ENCODE measurements at regions not wholly inside any gene's neighbourhood (a gene's known extent, or its start where the extent isn't known, plus 50 kb on each side); places are given as distances from the start of the nearest gene placed in this dataset.
"Not testable (repeated sequence)": the region's sequence is repeated elsewhere in the genome, so short reads cannot be mapped to it uniquely, and the experiment has no call there.

DNA sequence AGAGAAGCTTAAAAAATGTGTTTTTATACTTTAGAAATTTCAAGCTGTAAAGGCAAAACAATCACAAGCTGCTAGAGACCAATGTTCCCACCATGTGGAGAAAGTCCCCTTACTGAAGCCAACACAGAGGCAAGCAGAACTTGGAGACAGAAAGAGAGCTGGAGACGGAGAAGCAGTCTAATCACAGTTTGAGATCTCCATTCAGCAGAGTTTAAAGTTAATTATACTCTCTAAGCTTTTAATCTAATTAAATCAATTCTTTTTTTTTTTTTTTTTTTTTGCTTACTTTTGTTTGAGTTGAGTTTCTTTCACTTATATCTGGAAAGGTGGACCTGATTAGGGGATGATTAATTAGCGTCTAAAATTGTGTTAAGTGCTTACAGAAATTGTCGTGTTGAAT, 1534.3 kb downstream of the MAT2B start:
- no peak overlapping the region for H3K4me3 Mint-ChIP-seq
- no peaks in the 10 kb centered on the region for H3K4me1 Mint-ChIP-seq
- peaks cover 1 to 17% (median 11%) of the 10 kb centered on the region in 6 donors for H3K9me3 Mint-ChIP-seq
- no peak for DNase-seq
- H3K36me3 Mint-ChIP-seq = no peaks in the 10 kb centered on the region
- H3K27ac Mint-ChIP-seq = no peak overlapping the region
- peaks cover 0 to 1% (median 0%) of the 10 kb centered on the region in 3 donors for H3K27me3 Mint-ChIP-seq (ENCODE audit: low read depth in 3 of 3)

DNA sequence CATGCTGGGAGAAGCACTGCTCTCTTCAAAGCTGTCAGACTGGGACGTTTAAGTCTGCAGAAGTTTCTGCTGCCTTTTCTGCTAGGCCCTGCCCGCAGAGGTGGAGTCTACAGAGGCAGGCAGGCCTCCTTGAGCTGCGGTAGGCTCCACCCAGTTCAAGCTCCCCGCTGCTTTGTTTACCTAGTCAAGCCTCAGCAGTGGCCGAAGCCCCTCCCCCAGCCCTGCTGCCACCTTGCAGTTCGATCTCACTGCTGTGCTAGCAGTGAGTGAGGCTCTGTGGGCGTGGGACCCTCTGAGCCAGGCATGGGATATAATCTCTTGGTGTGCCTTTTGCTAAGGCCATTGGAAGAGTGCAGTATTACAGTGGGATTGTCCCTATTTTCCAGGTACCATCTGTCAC, 1540.5 kb downstream of the MAT2B start:
- H3K27me3 Mint-ChIP-seq (ENCODE audit: low read depth in 3 of 3); H3K36me3 Mint-ChIP-seq; DNase-seq; H3K4me3 Mint-ChIP-seq; H3K4me1 Mint-ChIP-seq; H3K27ac Mint-ChIP-seq: not testable (repeated sequence)
- H3K9me3 Mint-ChIP-seq = peaks cover 0 to 36% (median 13%) of the 10 kb centered on the region in 6 donors

DNA sequence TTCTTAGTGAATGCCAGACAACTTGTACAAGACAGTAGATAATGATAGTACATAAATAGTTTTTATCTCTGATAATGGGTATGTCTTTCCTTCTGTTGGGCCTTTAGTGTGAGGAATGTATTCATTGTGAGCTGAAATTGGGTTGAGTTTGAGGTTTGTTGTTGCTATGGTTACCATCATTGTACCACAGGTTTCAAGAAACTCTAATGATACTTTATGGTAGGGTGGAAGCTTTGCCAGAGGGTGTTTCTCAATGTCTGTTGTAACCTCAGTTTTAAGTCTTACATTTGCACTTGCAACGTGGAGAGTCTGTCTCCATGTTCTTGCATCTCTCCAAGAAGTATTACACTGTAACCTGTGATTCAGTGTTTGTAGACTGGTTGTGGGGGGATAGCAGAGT, 1550.1 kb downstream of the MAT2B start:
- Mint-ChIP-seq H3K36me3 (no peaks in the 10 kb centered on the region), H3K4me1 (no peaks in the 10 kb centered on the region), H3K4me3 (no peak overlapping the region), H3K27ac (no peak overlapping the region), H3K9me3 (peaks cover 3 to 23% (median 11%) of the 10 kb centered on the region in 6 donors), H3K27me3 (ENCODE audit: low read depth in 3 of 3) (peaks cover 0 to 3% (median 0%) of the 10 kb centered on the region in 3 donors)
- DNase-seq = no peak

DNA sequence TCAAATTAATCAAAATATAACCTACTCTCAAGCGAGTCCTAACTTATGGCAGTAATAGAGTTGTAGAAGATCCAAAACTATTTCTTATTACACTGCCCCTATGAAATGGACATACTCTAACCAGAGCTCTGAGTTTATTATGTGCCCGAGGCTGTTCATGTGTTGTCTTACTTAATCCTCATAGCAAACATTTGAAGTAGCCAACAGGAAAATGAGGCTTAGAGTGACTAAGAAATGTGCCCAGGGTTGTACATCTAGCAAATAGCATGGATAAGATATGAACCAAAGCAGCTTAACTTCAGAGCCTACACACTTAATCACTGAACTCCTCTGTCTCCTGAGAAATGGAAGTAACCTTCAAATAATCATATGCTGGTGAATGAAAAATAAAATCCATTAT, 1551.7 kb downstream of the MAT2B start:
- DNase-seq = no peak
- Mint-ChIP-seq H3K27me3 (ENCODE audit: low read depth in 3 of 3) (peaks cover 0 to 3% (median 0%) of the 10 kb centered on the region in 3 donors), H3K27ac (no peak overlapping the region), H3K4me1 (no peaks in the 10 kb centered on the region), H3K4me3 (no peak overlapping the region), H3K9me3 (peaks cover 5 to 26% (median 13%) of the 10 kb centered on the region in 6 donors), H3K36me3 (no peaks in the 10 kb centered on the region)

DNA sequence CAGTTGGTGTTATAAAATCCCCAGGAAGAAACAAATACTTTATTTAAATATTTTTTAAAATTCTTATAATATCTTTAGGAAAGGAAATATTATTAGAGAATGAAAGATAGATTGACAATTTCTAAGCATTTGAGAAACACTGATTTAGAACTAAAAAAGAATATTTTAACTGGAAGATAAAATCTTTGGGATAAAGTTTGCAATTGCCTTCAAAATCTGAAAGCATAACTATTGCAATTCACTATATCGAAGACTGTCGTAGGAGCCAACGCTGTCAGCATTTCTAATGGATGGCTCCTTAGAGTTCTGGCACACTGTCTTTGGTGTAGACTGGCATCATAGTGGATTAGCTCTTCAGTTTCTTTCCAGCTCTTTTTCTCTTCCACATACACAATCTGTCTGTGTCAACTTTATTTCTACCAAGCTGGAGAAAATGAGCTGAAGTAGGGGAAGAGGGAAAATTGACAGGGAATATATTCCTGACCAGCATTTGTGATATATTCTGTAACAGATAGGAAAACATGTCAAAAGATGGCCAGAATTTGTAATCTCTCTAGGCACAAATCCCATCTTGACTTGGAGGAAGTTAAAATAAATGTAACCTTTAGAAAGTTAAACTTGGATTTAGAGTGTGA, 1561.4 kb downstream of the MAT2B start:
- Mint-ChIP-seq H3K27ac (no peak overlapping the region), H3K36me3 (no peaks in the 10 kb centered on the region), H3K4me3 (no peak overlapping the region), H3K4me1 (no peaks in the 10 kb centered on the region), H3K27me3 (ENCODE audit: low read depth in 3 of 3) (no peaks in the 10 kb centered on the region), H3K9me3 (peaks cover 8 to 54% (median 15%) of the 10 kb centered on the region in 6 donors)
- DNase-seq = no peak

DNA sequence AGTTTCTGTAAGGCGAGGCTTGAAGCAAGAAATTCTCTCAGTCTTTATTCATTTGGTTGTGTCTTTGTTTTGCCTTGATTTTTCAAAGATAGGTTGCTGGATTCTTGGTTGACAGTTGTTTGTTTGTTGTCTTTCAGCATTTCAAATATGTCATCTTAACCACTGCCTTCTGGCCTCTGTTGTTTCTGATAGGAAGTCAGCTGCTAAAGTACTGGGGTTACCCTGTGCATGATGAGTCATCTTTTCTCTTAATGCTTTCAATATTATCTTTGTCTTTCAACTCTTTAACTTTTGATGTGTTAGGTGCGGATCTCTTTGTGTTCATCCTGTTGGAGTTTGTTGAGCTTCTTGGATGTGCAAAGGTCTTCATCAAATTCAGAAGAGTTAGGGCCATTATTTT, 1571.3 kb downstream of the MAT2B start:
- H3K36me3 Mint-ChIP-seq = no peaks in the 10 kb centered on the region
- H3K27me3 Mint-ChIP-seq (ENCODE audit: low read depth in 3 of 3) = peaks cover 0 to 2% (median 1%) of the 10 kb centered on the region in 3 donors
- no peak overlapping the region for H3K4me3 Mint-ChIP-seq
- peaks cover 7 to 42% (median 27%) of the 10 kb centered on the region in 6 donors for H3K9me3 Mint-ChIP-seq
- no peak overlapping the region for H3K27ac Mint-ChIP-seq
- H3K4me1 Mint-ChIP-seq = no peaks in the 10 kb centered on the region
- DNase-seq = no peak

DNA sequence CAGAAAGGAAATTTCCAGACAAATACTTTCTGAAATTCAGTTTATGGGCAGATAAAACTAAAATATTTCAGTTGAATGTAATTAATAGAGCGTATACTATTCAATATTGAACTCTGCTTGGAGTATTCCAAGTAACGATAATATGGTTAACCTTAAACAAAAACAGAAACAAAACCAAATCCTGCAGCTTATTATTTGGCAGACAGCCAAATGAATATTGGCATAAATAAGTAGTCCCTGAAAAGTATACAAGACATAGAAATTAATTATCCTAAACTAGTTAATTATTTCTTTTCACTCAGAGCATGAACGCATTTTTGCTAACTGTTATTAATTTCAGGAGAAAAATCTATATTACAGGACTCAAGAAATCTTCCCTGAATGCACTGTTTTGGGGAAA, 1574.0 kb downstream of the MAT2B start:
- no peak overlapping the region for H3K27ac Mint-ChIP-seq
- H3K36me3 Mint-ChIP-seq = no peaks in the 10 kb centered on the region
- no peaks in the 10 kb centered on the region for H3K4me1 Mint-ChIP-seq
- DNase-seq = no peak
- no peak overlapping the region for H3K4me3 Mint-ChIP-seq
- peaks cover 0 to 2% (median 0%) of the 10 kb centered on the region in 3 donors for H3K27me3 Mint-ChIP-seq (ENCODE audit: low read depth in 3 of 3)
- peaks cover 5 to 25% (median 9%) of the 10 kb centered on the region in 6 donors for H3K9me3 Mint-ChIP-seq

DNA sequence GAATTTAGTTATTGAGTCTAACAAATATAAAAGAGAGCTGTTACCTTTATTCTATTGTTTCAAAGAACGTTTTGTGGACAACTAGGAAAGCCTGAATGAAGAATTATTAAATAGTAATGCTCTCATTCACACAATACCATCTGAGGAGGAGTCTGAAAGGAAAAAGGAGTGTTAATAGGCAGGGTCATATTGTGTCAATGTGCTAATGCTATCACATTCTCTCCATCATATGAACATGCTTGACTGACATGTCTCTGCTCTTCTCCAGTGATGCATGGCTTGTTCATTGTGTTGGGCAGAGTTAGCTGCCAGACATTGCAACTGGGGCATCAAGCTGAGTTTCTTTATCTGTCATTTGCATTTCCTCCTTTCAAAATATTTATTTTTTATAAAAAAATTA, 1578.0 kb downstream of the MAT2B start:
- H3K27ac Mint-ChIP-seq = no peak overlapping the region
- no peak overlapping the region for H3K4me3 Mint-ChIP-seq
- H3K4me1 Mint-ChIP-seq = no peaks in the 10 kb centered on the region
- H3K9me3 Mint-ChIP-seq = peaks cover 0 to 19% (median 4%) of the 10 kb centered on the region in 6 donors
- no peaks in the 10 kb centered on the region for H3K27me3 Mint-ChIP-seq (ENCODE audit: low read depth in 3 of 3)
- no peaks in the 10 kb centered on the region for H3K36me3 Mint-ChIP-seq
- no peak for DNase-seq

DNA sequence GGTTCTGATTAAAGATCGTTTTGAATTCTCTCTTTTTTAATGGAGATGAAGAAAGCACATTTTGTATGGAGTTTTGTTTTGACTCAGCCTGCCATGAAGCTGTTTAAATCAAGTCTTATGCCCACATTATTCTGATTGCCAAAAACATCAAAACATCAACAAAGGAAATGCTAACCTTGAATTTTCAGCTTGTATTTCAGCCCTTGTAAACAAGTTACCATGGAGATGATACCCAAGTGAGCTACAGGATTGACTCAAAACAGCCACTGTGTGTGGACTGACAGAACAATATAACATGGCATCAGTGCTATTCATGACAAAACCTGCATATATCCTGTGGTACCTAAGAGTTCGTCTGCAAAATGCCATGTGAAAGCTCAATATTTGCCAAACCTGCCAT, 1581.0 kb downstream of the MAT2B start:
- Mint-ChIP-seq H3K9me3 (peaks cover 0 to 19% (median 4%) of the 10 kb centered on the region in 6 donors), H3K4me3 (no peak overlapping the region), H3K27ac (no peak overlapping the region), H3K36me3 (no peaks in the 10 kb centered on the region), H3K27me3 (ENCODE audit: low read depth in 3 of 3) (no peaks in the 10 kb centered on the region), H3K4me1 (no peaks in the 10 kb centered on the region)
- DNase-seq = no peak

DNA sequence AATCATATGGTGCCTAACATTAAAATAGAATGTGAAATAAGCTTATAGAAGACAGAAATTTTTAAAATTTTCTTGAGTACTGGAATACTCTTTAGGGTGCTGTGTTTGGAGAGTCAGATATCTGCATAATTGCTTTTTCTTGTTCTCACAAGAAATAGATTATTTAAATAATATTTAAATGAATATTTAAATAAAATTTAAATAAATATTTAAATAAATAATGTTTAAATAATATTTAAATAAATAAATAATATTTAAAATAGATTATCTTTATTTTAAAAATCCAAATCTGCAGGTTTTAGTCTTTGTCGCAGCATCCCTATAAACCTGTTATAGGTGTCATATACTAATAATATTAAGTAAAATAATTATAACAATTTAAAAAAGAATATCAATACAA, 1589.4 kb downstream of the MAT2B start:
- H3K36me3 Mint-ChIP-seq = peaks cover 0 to 4% (median 0%) of the 10 kb centered on the region in 3 donors
- H3K4me3 Mint-ChIP-seq = no peak overlapping the region
- no peak for DNase-seq
- H3K27me3 Mint-ChIP-seq (ENCODE audit: low read depth in 3 of 3) = peaks cover 0 to 3% (median 1%) of the 10 kb centered on the region in 3 donors
- H3K9me3 Mint-ChIP-seq = peaks cover 8 to 32% (median 15%) of the 10 kb centered on the region in 6 donors
- H3K4me1 Mint-ChIP-seq = no peaks in the 10 kb centered on the region
- H3K27ac Mint-ChIP-seq = no peak overlapping the region

DNA sequence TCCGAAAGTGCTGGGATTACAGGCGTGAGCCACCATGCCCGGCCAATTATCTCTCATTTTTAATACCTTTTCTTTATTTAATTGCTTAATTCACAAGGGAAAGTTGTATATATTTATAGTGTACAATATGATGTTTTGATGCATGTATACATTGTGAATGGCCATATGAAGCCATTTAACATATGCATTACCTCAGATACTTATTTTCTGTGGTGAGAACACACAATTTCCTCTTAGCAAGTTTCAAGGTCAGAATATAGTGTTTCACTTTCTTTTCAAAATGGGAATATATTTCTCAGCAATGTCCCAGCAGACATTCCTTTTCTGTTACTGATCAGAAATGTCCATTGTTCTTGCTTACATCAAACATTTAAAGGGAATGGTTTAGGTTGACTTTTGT, 1596.3 kb downstream of the MAT2B start:
- Mint-ChIP-seq H3K27ac (no peak overlapping the region), H3K36me3 (peaks cover 0 to 4% (median 0%) of the 10 kb centered on the region in 3 donors), H3K4me1 (no peaks in the 10 kb centered on the region), H3K9me3 (peaks cover 10 to 37% (median 16%) of the 10 kb centered on the region in 6 donors), H3K4me3 (no peak overlapping the region), H3K27me3 (ENCODE audit: low read depth in 3 of 3) (peaks cover 0 to 4% (median 3%) of the 10 kb centered on the region in 3 donors)
- no peak for DNase-seq

DNA sequence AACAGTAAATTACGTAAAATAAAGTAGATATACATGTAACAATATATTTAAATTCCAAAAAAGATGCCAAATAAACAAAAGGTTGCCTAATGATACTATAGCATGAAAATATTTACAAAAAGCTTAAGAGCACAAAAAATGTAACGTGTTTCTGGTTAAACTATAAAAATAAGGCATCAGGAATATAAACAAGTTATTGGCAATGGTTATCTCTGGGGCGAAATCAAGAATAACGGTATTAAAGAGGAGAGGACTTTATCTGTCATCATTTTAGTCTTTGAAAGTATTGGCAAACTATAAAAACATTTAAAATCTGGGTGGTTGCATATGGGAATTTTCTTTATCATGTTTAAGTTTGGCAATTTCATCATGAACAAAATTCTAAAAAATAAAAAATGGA, 1599.2 kb downstream of the MAT2B start:
- Mint-ChIP-seq H3K27ac (no peak overlapping the region), H3K4me1 (no peaks in the 10 kb centered on the region)

DNA sequence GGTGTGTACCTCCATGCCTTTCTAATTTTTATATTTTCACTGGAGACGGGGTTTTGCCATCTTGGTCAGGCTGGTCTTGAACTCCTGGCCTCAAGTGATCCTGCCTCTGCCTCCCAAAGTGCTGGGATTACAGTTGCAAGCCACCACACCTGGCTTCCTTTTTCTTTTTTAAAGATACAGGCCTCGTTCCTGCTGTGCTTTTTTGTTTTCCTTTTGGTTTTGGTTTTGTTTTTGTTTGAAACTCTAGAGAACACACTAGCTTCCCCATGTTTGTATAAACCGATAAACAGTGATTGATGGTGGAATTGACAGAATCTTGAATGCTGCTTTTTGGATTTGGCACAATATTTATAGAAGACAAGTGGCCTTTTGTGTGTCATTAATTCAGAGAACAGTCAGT, 1603.4 kb downstream of the MAT2B start:
- H3K27me3 Mint-ChIP-seq (ENCODE audit: low read depth in 3 of 3) = no peaks in the 10 kb centered on the region

More for the DNA sequence above, 1599.2 kb downstream of the MAT2B start:
- Mint-ChIP-seq H3K9me3 (peaks cover 3 to 29% (median 10%) of the 10 kb centered on the region in 6 donors), H3K27me3 (ENCODE audit: low read depth in 3 of 3) (peaks cover 0 to 3% (median 0%) of the 10 kb centered on the region in 3 donors), H3K36me3 (no peaks in the 10 kb centered on the region), H3K4me3 (no peak overlapping the region)
- DNase-seq = no peak

DNA sequence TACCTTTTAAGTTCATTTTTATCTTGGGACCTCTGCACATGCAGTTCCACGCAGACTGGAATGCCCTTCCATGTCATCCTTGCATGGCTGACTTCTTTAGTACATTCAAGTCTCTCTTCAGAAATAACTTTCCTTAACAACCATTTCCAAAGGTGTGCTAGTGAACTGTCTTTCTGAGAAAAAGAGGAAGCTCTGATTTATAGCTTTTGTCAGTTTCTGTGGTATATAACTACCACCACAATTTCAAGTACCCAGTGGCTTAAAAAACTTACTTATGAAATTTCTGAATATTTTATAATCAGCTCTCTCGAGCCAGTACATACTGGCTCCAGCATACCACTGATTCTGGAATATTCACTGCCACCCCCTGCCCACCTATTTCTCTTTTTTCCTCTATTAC, 1613.8 kb downstream of the MAT2B start:
- Mint-ChIP-seq H3K27ac (no peak overlapping the region), H3K4me3 (no peak overlapping the region), H3K4me1 (no peaks in the 10 kb centered on the region), H3K27me3 (ENCODE audit: low read depth in 3 of 3) (no peaks in the 10 kb centered on the region), H3K36me3 (no peaks in the 10 kb centered on the region), H3K9me3 (peaks cover 0 to 21% (median 3%) of the 10 kb centered on the region in 6 donors)
- DNase-seq = no peak

More for the DNA sequence above, 1603.4 kb downstream of the MAT2B start:
- H3K36me3 Mint-ChIP-seq = no peaks in the 10 kb centered on the region
- no peaks in the 10 kb centered on the region for H3K4me1 Mint-ChIP-seq
- H3K4me3 Mint-ChIP-seq = no peak overlapping the region
- DNase-seq = no peak
- H3K27ac Mint-ChIP-seq = no peak overlapping the region
- H3K9me3 Mint-ChIP-seq = peaks cover 0 to 33% (median 4%) of the 10 kb centered on the region in 6 donors

DNA sequence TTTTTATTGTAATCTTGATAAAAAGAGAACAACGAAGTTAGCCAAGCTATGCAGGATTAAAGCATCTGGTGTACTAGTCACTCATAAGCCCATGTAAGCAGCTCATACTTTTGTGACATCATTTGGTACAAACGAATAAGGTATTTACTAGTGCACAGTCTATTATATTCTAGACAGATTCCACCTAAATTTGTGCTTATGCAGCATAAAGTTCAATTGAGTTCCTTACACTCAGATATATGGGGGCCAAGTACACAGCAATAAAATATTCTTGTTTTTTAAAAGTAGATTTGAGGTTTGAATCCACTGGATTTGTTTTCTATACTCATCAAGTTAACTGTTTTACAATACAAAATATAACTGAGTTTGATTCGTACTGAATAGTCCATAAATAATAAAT, 1621.2 kb downstream of the MAT2B start:
- H3K36me3 Mint-ChIP-seq = no peaks in the 10 kb centered on the region
- DNase-seq = no peak
- H3K27ac Mint-ChIP-seq = no peak overlapping the region
- H3K9me3 Mint-ChIP-seq = peaks cover 0 to 28% (median 5%) of the 10 kb centered on the region in 6 donors
- no peak overlapping the region for H3K4me3 Mint-ChIP-seq
- H3K4me1 Mint-ChIP-seq = no peaks in the 10 kb centered on the region
- peaks cover 0 to 2% (median 0%) of the 10 kb centered on the region in 3 donors for H3K27me3 Mint-ChIP-seq (ENCODE audit: low read depth in 3 of 3)
